MM.1S (cell line): ENCODE measurements at regions not wholly inside any gene's neighbourhood (a gene's known extent, or its start where the extent isn't known, plus 50 kb on each side); places are given as distances from the start of the nearest gene placed in this dataset.

Experiments
- DNase-seq: peaks from one replicate; pipeline ENCODE4 v3.0.0-alpha.2; 2015
- H2AFZ ChIP-seq: fragments of 300-600 bp; sonication (generic); 2 replicates; pipeline ENCODE4 v1.6.0; 2016; ENCODE audit warnings: antibody characterized with exemption, low read length
- H3F3A ChIP-seq: fragments of 300-600 bp; sonication (generic); 2 replicates; pipeline ENCODE4 v1.6.1; 2016; ENCODE audit warnings: mild to moderate bottlenecking, antibody characterized with exemption, low read length, moderate library complexity, mixed read lengths; ENCODE audit not compliant: insufficient read depth
- H3K27ac ChIP-seq: fragments of 300-600 bp; sonication (generic); 2 replicates; pipeline ENCODE4 v1.5.1; 2016; ENCODE audit warnings: mild to moderate bottlenecking, low read length
- H3K27me3 ChIP-seq: fragments of 300-600 bp; sonication (generic); replicated peaks from 2 replicates; pipeline ENCODE4 v1.6.0; 2016; ENCODE audit warnings: low read length; ENCODE audit not compliant: insufficient read depth
- H3K36me3 ChIP-seq: fragments of 300-600 bp; sonication (generic); replicated peaks from 2 replicates; pipeline ENCODE4 v1.6.1; 2016; ENCODE audit warnings: mild to moderate bottlenecking, low read length, mixed read lengths; ENCODE audit not compliant: insufficient read depth
- H3K4me1 ChIP-seq: fragments of 300-600 bp; sonication (generic); 2 replicates; pipeline ENCODE4 v1.6.1; 2016; ENCODE audit warnings: low read length, mixed read lengths
- H3K4me2 ChIP-seq: fragments of 300-600 bp; sonication (generic); 2 replicates; pipeline ENCODE4 v1.6.0; 2016; ENCODE audit warnings: low read depth, low read length
- H3K4me3 ChIP-seq: fragments of 300-600 bp; sonication (generic); 2 replicates; pipeline ENCODE4 v1.5.1; 2016; ENCODE audit warnings: low read length, mixed read lengths
- H3K79me2 ChIP-seq: fragments of 300-600 bp; sonication (generic); 2 replicates; pipeline ENCODE4 v1.6.1; 2016; ENCODE audit warnings: mixed run types, low read length, mixed read lengths
- H3K9ac ChIP-seq: fragments of 300-600 bp; sonication (generic); 2 replicates; pipeline ENCODE4 v1.6.1; 2016; ENCODE audit warnings: low read length, mixed read lengths
- H3K9me2 ChIP-seq: fragments of 300-600 bp; sonication (generic); replicated peaks from 2 replicates; pipeline ENCODE4 v1.6.1; 2016; ENCODE audit warnings: mild to moderate bottlenecking, low read length, mixed read lengths; ENCODE audit not compliant: insufficient read depth
- H3K9me3 ChIP-seq: fragments of 300-600 bp; sonication (generic); replicated peaks from 2 replicates; pipeline ENCODE4 v1.6.1; 2016; ENCODE audit warnings: mild to moderate bottlenecking, low read length, mixed read lengths; ENCODE audit not compliant: insufficient read depth
- H4K20me1 ChIP-seq: fragments of 300-600 bp; sonication (generic); 2 replicates; pipeline ENCODE4 v1.6.1; 2016; ENCODE audit warnings: mild to moderate bottlenecking, low read length, moderate library complexity, mixed read lengths; ENCODE audit not compliant: insufficient read depth
- EZH2 ChIP-seq: fragments of 300-600 bp; sonication (generic); optimal IDR thresholded peaks from 2 replicates; pipeline ENCODE3; 2017; ENCODE audit warnings: low read depth, mild to moderate bottlenecking, antibody characterized with exemption, low read length, mixed read lengths
- EZH2phosphoT487 ChIP-seq: fragments of 300-600 bp; sonication (generic); IDR thresholded peaks from 2 replicates; pipeline ENCODE4 v1.6.1; 2018; ENCODE audit warnings: antibody characterized with exemption, low read length
- TF ChIP-seq, protein P1 (sequence below): fragments of 300-600 bp; sonication (generic); IDR thresholded peaks from 2 replicates; pipeline ENCODE4 v1.5.1; 2016; ENCODE audit warnings: antibody characterized with exemption, low read length, mixed read lengths

DNA sequence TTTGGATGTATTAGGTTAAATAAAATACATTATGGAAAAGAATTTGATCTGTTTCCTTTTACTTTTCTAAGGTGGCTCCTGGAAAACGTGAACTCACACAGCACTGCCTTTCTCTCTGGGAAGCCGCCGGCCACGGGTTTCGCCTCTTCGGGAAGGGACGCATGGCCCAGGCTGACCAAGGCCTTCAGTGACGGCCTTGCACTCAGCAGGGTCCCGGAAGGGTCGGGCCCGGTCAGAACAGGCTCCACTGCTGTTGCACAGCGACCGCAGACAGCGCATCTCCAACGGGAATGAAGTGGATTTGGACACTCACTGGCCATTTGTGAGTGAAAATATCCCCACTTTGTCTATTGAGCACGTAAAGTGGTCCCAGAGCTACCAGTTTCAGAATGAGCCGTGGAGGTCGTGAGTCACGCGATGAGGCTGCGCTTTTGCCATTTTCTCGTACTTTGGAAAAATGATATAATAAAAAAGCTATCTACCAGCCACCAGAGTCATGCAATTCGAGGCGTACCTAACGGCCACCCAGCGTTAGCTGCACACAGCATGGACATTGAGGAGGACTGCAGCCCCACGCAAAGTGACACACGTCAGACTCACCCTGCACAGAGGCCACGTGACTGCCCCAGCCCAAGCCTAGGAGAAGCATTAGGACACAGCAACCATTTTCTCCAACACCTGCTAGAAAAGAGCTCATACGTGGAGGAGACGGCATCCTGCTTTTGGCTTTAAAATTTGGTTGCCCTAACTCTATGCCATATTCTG lies 244.3 kb downstream of the TTLL2 start:
- no peak overlapping the region for H3K27ac ChIP-seq
- no peaks in the 10 kb centered on the region for H3F3A ChIP-seq
- no peaks in the 10 kb centered on the region for H3K79me2 ChIP-seq
- no peaks in the 10 kb centered on the region for H3K27me3 ChIP-seq
- H4K20me1 ChIP-seq = no peaks in the 10 kb centered on the region
- no peak overlapping the region for H2AFZ ChIP-seq
- no peak overlapping the region for H3K4me3 ChIP-seq
- H3K9me2 ChIP-seq = no peaks in the 10 kb centered on the region
- H3K9me3 ChIP-seq = no peaks in the 10 kb centered on the region
- DNase-seq = no peak
- no peak overlapping the region for H3K9ac ChIP-seq
- no peaks in the 10 kb centered on the region for H3K36me3 ChIP-seq
- H3K4me1 ChIP-seq = no peaks in the 10 kb centered on the region
- TF ChIP-seq EZH2phosphoT487 (no peak), EZH2 (no peak)
- no peak overlapping the region for H3K4me2 ChIP-seq

DNA sequence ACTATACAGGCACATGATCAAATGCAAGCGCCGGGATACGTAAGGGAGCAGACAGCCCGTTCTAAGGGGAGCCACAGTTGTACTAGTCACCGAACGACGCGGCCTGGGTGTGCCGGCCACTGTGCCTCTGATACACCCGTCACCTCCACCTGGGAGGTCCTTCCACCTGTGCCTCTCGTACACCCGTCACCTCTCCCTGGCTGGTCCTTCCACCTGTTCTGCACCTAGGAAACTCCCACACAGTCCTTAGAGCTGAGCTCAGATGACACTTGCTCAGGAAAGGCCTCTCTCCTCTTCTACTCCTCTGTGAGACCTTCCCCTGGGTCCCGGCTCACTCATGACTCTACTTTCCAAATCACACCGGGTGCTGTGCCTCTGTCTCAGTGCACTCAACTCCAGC lies 245.0 kb downstream of the TTLL2 start:
- Histone ChIP-seq H3K27me3 (no peaks in the 10 kb centered on the region), H3K9me2 (no peaks in the 10 kb centered on the region), H3K36me3 (no peaks in the 10 kb centered on the region), H3K27ac (no peak overlapping the region), H3K4me3 (no peak overlapping the region), H3F3A (no peaks in the 10 kb centered on the region), H3K9ac (no peak overlapping the region), H3K79me2 (no peaks in the 10 kb centered on the region), H2AFZ (no peak overlapping the region), H3K9me3 (no peaks in the 10 kb centered on the region), H3K4me1 (no peaks in the 10 kb centered on the region), H3K4me2 (no peak overlapping the region), H4K20me1 (no peaks in the 10 kb centered on the region)
- no peak for DNase-seq
- TF ChIP-seq EZH2 = no peak
- TF ChIP-seq, protein P1, sequence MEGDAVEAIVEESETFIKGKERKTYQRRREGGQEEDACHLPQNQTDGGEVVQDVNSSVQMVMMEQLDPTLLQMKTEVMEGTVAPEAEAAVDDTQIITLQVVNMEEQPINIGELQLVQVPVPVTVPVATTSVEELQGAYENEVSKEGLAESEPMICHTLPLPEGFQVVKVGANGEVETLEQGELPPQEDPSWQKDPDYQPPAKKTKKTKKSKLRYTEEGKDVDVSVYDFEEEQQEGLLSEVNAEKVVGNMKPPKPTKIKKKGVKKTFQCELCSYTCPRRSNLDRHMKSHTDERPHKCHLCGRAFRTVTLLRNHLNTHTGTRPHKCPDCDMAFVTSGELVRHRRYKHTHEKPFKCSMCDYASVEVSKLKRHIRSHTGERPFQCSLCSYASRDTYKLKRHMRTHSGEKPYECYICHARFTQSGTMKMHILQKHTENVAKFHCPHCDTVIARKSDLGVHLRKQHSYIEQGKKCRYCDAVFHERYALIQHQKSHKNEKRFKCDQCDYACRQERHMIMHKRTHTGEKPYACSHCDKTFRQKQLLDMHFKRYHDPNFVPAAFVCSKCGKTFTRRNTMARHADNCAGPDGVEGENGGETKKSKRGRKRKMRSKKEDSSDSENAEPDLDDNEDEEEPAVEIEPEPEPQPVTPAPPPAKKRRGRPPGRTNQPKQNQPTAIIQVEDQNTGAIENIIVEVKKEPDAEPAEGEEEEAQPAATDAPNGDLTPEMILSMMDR = no peak
- no peak for TF ChIP-seq EZH2phosphoT487

DNA sequence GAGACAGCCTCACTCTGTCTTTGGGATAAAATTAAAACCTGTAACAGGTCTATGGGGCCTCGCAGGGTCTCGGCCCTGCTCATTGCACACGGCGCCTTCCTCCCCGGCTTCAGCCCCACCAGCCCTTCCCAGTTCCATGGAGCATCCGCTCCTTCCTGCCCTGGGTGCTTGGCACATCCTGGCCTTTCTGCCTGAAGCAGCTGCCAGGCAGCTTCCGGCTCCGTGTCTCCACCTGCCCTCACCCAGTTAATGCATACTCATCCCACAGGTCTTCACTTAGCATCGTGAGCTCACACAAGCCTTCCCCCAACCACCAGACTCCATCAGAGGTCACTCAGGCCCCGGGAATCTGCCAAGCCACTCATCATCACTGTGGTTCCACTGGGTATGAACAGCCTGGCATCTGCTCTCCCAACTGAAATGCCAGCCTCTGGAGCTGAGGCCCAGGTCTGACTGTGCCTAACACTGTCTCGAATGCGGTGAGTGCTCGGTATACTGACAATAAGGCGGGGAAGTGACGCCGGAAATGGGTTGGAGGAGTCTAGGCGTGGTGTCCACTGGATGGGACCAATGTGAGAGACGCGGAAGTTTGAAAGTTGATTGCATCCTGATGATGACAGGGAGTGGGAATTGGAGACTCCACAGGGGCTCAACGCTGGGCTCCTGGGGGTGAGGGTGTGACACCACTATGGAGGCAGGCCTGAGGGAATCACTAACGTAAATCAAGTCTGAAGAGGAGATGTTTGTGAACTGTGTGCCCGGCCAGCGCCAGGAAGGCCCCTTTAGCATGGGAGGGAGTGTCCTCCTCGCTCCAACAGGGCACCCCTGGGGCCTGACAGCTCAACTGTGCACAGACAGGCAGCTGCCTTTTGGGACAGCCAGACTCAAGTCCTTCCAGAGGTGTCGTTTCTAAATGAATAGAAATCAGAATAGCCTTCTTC lies 245.8 kb downstream of the TTLL2 start:
- H4K20me1 ChIP-seq = no peaks in the 10 kb centered on the region
- no peaks in the 10 kb centered on the region for H3K79me2 ChIP-seq
- no peaks in the 10 kb centered on the region for H3F3A ChIP-seq
- no peaks in the 10 kb centered on the region for H3K9me3 ChIP-seq
- no peak for DNase-seq
- no peaks in the 10 kb centered on the region for H3K36me3 ChIP-seq
- H3K27ac ChIP-seq = no peak overlapping the region
- H3K9ac ChIP-seq = no peak overlapping the region
- no peak overlapping the region for H3K4me2 ChIP-seq
- H2AFZ ChIP-seq = no peak overlapping the region
- H3K9me2 ChIP-seq = no peaks in the 10 kb centered on the region
- H3K4me1 ChIP-seq = no peaks in the 10 kb centered on the region
- H3K4me3 ChIP-seq = no peak overlapping the region
- no peaks in the 10 kb centered on the region for H3K27me3 ChIP-seq
- no peak for TF ChIP-seq EZH2phosphoT487
- TF ChIP-seq, protein P1 = no peak
- no peak for TF ChIP-seq EZH2
